ENCODE measurements at regions not wholly inside any gene's neighbourhood (a gene's known extent, or its start where the extent isn't known, plus 50 kb on each side); places are given as distances from the start of the nearest gene placed in this dataset.
A peak's percentile ranks its signal among the peaks of the same experiment; 100 is the strongest.

DNA sequence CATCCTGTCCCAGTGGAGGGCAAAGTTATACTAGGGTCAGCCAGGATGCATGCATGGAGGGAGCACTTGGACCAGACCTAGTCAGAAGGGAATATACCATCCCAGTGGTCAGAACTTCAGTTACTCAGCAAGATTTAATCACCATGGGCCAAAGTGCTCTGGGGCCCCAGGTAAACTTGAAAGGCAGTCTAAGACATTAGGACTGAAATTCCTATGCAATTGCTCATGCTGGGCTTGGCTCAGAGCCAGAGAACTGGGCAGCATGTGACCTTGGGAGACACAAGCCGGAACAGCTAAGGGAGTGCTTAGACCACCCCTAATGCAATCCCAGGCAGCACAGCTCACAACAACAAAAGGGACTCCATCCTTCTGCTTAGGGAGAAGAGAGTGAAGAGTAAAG is 401.3 kb downstream of the KCNJ3 start:
- CTCF ChIA-PET, result no interaction called here
- DNase-seq (ENCODE audit: low spot score) (peak; percentile 55), ATAC-seq (peak; percentile 88)
- H3K27me3 Mint-ChIP-seq (ENCODE audit: low read depth), result no peaks in the 10 kb centered on the region
- H3K9me3 Mint-ChIP-seq, result peaks cover 50% of the 10 kb centered on the region
- H3K27ac Mint-ChIP-seq, result no peak overlapping the region
- H3K36me3 Mint-ChIP-seq, result peaks cover 37% of the 10 kb centered on the region
- TF ChIP-seq, protein P1, sequence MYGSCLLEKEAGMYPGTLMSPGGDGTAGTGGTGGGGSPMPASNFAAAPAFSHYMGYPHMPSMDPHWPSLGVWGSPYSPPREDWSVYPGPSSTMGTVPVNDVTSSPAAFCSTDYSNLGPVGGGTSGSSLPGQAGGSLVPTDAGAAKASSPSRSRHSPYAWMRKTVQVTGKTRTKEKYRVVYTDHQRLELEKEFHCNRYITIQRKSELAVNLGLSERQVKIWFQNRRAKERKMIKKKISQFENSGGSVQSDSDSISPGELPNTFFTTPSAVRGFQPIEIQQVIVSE (CRISPR knock-in tag; IDR thresholded peaks at IDR 0.05; ENCODE audit: borderline replicate concordance), result no peak
- TF ChIP-seq, protein P2, sequence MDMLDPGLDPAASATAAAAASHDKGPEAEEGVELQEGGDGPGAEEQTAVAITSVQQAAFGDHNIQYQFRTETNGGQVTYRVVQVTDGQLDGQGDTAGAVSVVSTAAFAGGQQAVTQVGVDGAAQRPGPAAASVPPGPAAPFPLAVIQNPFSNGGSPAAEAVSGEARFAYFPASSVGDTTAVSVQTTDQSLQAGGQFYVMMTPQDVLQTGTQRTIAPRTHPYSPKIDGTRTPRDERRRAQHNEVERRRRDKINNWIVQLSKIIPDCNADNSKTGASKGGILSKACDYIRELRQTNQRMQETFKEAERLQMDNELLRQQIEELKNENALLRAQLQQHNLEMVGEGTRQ (CRISPR knock-in tag; IDR thresholded peaks at IDR 0.05), result peak; percentile 48
- POLR2A ChIA-PET, result no interaction called here
- H3K4me1 Mint-ChIP-seq, result peaks cover 14% of the 10 kb centered on the region
- H3K4me3 Mint-ChIP-seq, result no peak overlapping the region

DNA sequence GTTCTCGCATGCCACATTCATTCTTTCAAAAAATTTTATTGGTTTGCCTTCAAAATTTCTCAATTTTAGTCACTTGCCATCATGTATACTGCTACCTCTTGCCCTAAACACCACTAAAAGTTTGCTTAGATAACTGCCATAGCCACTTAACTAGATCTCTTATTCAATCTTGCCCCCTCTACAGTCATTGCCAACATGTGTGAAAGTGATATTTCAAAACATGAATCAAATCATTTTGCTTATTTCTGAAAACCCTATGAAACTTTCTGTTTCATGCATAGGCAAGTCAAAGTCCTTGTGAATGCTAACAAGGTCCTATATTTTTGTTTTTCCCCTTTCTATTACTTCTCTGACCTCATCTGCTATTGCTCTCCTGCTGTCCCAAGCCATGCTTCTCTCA is 397.1 kb downstream of the KCNJ3 start:
- Mint-ChIP-seq H3K36me3 (peaks cover 6% of the 10 kb centered on the region), H3K27ac (no peak overlapping the region), H3K9me3 (peaks cover 13% of the 10 kb centered on the region), H3K4me1 (peaks cover 14% of the 10 kb centered on the region), H3K4me3 (no peak overlapping the region), H3K27me3 (ENCODE audit: low read depth) (no peaks in the 10 kb centered on the region)
- no peak for TF ChIP-seq ESRRA (CRISPR knock-in tag; IDR thresholded peaks at IDR 0.05; ENCODE audit: borderline replicate concordance)
- no peak for TF ChIP-seq SMAD4 (CRISPR knock-in tag; IDR thresholded peaks at IDR 0.05)
- no peak for TF ChIP-seq GTF2I (CRISPR knock-in tag; conservative IDR thresholded peaks at IDR 0.05)
- no peak for TF ChIP-seq NR3C1 (CRISPR knock-in tag; conservative IDR thresholded peaks at IDR 0.05; ENCODE audit: low read depth)
- TF ChIP-seq, protein P3, sequence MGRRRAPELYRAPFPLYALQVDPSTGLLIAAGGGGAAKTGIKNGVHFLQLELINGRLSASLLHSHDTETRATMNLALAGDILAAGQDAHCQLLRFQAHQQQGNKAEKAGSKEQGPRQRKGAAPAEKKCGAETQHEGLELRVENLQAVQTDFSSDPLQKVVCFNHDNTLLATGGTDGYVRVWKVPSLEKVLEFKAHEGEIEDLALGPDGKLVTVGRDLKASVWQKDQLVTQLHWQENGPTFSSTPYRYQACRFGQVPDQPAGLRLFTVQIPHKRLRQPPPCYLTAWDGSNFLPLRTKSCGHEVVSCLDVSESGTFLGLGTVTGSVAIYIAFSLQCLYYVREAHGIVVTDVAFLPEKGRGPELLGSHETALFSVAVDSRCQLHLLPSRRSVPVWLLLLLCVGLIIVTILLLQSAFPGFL (CRISPR knock-in tag; IDR thresholded peaks at IDR 0.05; ENCODE audit: borderline replicate concordance), result no peak
- TF ChIP-seq, protein P1 (CRISPR knock-in tag; IDR thresholded peaks at IDR 0.05; ENCODE audit: borderline replicate concordance), result no peak
- TF ChIP-seq, protein P4, sequence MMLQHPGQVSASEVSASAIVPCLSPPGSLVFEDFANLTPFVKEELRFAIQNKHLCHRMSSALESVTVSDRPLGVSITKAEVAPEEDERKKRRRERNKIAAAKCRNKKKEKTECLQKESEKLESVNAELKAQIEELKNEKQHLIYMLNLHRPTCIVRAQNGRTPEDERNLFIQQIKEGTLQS (CRISPR knock-in tag; conservative IDR thresholded peaks at IDR 0.05), result no peak
- ChIA-PET CTCF (no interaction called here), POLR2A (no interaction called here)
- no peak for ATAC-seq
- DNase-seq (ENCODE audit: low spot score), result no peak

DNA sequence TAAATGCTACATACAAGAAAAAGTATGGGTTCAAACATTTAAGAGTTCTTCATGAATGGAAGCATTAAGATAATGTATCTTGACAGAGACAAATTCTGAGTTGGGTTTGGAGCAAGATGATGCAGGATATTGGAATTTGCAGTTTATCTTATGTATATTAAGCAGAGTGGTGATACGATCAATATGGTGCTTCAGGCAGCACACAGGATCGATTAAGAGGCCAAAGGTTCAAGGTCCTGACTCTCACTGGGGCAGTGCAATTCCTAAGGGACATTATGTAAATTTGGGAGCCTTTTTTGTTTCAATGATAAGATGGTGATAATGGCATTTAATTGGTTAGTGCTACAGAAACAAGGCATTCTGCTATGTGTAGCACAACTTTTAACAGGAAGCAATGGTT is 381.9 kb downstream of the KCNJ3 start:
- Mint-ChIP-seq H3K4me3 (no peak overlapping the region), H3K27ac (no peak overlapping the region), H3K9me3 (no peaks in the 10 kb centered on the region), H3K4me1 (peaks cover 4% of the 10 kb centered on the region; the same call in 1 of the 2 replicates), H3K36me3 (no peaks in the 10 kb centered on the region), H3K27me3 (ENCODE audit: low read depth) (no peaks in the 10 kb centered on the region)
- ChIA-PET POLR2A (no interaction called here), CTCF (no interaction called here)
- TF ChIP-seq, protein P5, sequence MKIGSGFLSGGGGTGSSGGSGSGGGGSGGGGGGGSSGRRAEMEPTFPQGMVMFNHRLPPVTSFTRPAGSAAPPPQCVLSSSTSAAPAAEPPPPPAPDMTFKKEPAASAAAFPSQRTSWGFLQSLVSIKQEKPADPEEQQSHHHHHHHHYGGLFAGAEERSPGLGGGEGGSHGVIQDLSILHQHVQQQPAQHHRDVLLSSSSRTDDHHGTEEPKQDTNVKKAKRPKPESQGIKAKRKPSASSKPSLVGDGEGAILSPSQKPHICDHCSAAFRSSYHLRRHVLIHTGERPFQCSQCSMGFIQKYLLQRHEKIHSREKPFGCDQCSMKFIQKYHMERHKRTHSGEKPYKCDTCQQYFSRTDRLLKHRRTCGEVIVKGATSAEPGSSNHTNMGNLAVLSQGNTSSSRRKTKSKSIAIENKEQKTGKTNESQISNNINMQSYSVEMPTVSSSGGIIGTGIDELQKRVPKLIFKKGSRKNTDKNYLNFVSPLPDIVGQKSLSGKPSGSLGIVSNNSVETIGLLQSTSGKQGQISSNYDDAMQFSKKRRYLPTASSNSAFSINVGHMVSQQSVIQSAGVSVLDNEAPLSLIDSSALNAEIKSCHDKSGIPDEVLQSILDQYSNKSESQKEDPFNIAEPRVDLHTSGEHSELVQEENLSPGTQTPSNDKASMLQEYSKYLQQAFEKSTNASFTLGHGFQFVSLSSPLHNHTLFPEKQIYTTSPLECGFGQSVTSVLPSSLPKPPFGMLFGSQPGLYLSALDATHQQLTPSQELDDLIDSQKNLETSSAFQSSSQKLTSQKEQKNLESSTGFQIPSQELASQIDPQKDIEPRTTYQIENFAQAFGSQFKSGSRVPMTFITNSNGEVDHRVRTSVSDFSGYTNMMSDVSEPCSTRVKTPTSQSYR (CRISPR knock-in tag; IDR thresholded peaks at IDR 0.05), result no peak
- no peak for TF ChIP-seq PRRX2 (CRISPR knock-in tag; IDR thresholded peaks at IDR 0.05)
- TF ChIP-seq, protein P6, sequence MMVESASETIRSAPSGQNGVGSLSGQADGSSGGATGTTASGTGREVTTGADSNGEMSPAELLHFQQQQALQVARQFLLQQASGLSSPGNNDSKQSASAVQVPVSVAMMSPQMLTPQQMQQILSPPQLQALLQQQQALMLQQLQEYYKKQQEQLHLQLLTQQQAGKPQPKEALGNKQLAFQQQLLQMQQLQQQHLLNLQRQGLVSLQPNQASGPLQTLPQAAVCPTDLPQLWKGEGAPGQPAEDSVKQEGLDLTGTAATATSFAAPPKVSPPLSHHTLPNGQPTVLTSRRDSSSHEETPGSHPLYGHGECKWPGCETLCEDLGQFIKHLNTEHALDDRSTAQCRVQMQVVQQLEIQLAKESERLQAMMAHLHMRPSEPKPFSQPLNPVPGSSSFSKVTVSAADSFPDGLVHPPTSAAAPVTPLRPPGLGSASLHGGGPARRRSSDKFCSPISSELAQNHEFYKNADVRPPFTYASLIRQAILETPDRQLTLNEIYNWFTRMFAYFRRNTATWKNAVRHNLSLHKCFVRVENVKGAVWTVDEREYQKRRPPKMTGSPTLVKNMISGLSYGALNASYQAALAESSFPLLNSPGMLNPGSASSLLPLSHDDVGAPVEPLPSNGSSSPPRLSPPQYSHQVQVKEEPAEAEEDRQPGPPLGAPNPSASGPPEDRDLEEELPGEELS (CRISPR knock-in tag; IDR thresholded peaks at IDR 0.05), result no peak
- no peak for ATAC-seq
- DNase-seq (ENCODE audit: low spot score), result no peak
